ENCODE measurements at regions not wholly inside any gene's neighbourhood (a gene's known extent, or its start where the extent isn't known, plus 50 kb on each side); places are given as distances from the start of the nearest gene placed in this dataset.

- H3K4me3 ChIP-seq, result no peak overlapping the region
- intact Hi-C loops (cut with DNase I), result no loop called here
- WGBS, 2 donors, result 64 to 76% methylated on average over 1 of the region's 1 CpG
Observed at GRCh38 chr6:126767711-126768110, 350.8 kb upstream of the RSPO3 start.

DNA sequence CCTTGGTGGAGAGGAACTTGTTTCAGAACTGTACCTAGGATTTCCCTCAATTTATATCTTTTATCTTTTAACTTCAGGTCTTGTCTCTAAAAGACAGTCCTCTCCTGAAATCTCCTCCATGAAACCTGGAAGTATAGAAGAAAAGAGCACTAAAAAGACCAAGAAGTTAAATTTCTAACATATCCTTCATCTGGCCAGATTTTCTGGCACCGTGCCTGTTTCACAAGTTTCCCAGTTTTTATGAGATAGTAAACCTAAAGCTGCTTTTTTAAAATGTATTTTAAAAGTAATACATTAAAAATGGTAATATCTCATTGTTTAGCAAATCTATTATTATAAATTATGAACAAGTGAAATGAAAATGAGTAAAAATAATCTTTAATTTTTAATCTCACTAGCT is 348.3 kb upstream of the RSPO3 start:
- H3K9me3 ChIP-seq, result no peaks in the 10 kb centered on the region
- H3K4me1 ChIP-seq, result no peaks in the 10 kb centered on the region
- no peak overlapping the region for H3K27ac ChIP-seq
- no peaks in the 10 kb centered on the region for H3K27me3 ChIP-seq
- ATAC-seq (no peak), DNase-seq (no peak)
- TF ChIP-seq POLR2A (IDR thresholded peaks at IDR 0.05), result no peak
- TF ChIP-seq, protein P1, sequence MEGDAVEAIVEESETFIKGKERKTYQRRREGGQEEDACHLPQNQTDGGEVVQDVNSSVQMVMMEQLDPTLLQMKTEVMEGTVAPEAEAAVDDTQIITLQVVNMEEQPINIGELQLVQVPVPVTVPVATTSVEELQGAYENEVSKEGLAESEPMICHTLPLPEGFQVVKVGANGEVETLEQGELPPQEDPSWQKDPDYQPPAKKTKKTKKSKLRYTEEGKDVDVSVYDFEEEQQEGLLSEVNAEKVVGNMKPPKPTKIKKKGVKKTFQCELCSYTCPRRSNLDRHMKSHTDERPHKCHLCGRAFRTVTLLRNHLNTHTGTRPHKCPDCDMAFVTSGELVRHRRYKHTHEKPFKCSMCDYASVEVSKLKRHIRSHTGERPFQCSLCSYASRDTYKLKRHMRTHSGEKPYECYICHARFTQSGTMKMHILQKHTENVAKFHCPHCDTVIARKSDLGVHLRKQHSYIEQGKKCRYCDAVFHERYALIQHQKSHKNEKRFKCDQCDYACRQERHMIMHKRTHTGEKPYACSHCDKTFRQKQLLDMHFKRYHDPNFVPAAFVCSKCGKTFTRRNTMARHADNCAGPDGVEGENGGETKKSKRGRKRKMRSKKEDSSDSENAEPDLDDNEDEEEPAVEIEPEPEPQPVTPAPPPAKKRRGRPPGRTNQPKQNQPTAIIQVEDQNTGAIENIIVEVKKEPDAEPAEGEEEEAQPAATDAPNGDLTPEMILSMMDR (IDR thresholded peaks at IDR 0.05), result no peak
- no peaks in the 10 kb centered on the region for H3K36me3 ChIP-seq (replicated peaks in 1 of 2; ENCODE audit: insufficient read depth in 1 of 2, low read depth in 2 of 2)
- 42 to 45% methylated on average over 1 of the region's 1 CpG for WGBS, 2 donors
- H3K4me3 ChIP-seq, result no peak overlapping the region
- intact Hi-C loops (cut with DNase I), result no loop called here

More at GRCh38 chr6:126767711-126768110, 350.8 kb upstream of the RSPO3 start:
- DNase-seq, result no peak
- Histone ChIP-seq H3K36me3 (replicated peaks in 1 of 2; ENCODE audit: insufficient read depth in 1 of 2, low read depth in 2 of 2) (no peaks in the 10 kb centered on the region), H3K27me3 (no peaks in the 10 kb centered on the region), H3K27ac (no peak overlapping the region), H3K9me3 (no peaks in the 10 kb centered on the region), H3K4me1 (no peaks in the 10 kb centered on the region)
- no peak for ATAC-seq
- no peak for TF ChIP-seq POLR2A (IDR thresholded peaks at IDR 0.05)
- TF ChIP-seq, protein P1 (IDR thresholded peaks at IDR 0.05), result no peak

- Histone ChIP-seq H3K9me3 (no peaks in the 10 kb centered on the region), H3K4me3 (no peak overlapping the region), H3K27me3 (no peaks in the 10 kb centered on the region), H3K4me1 (no peaks in the 10 kb centered on the region), H3K36me3 (replicated peaks in 1 of 2; ENCODE audit: insufficient read depth in 1 of 2, low read depth in 2 of 2) (no peaks in the 10 kb centered on the region), H3K27ac (no peak overlapping the region)
- 13 to 16% methylated on average over 9 of the region's 9 CpGs for WGBS, 2 donors
- intact Hi-C loops (cut with DNase I), result no loop called here
- DNase-seq, result no peak
- ATAC-seq, result no peak
- no peak for TF ChIP-seq POLR2A (IDR thresholded peaks at IDR 0.05)
- TF ChIP-seq, protein P1 (IDR thresholded peaks at IDR 0.05), result no peak
Observed at GRCh38 chr6:126773112-126773805, 345.2 kb upstream of the RSPO3 start.

- intact Hi-C loops (cut with DNase I), result no loop called here
- H3K36me3 ChIP-seq (replicated peaks in 1 of 2; ENCODE audit: insufficient read depth in 1 of 2, low read depth in 2 of 2), result no peaks in the 10 kb centered on the region
- no peak for TF ChIP-seq POLR2A (IDR thresholded peaks at IDR 0.05)
- TF ChIP-seq, protein P1 (IDR thresholded peaks at IDR 0.05), result no peak
- ATAC-seq (no peak), DNase-seq (no peak)
- 58 to 65% methylated on average over 3 of the region's 3 CpGs for WGBS, 2 donors
- no peak overlapping the region for H3K27ac ChIP-seq
- H3K4me3 ChIP-seq, result no peak overlapping the region
- no peaks in the 10 kb centered on the region for H3K4me1 ChIP-seq
- no peaks in the 10 kb centered on the region for H3K27me3 ChIP-seq
- H3K9me3 ChIP-seq, result no peaks in the 10 kb centered on the region
Observed at GRCh38 chr6:126779331-126779730, 339.1 kb upstream of the RSPO3 start.

GRCh38 chr6:126781582-126781981 is 336.9 kb upstream of the RSPO3 start:
- DNase-seq, result no peak
- Histone ChIP-seq H3K9me3 (no peaks in the 10 kb centered on the region), H3K4me1 (no peaks in the 10 kb centered on the region), H3K27ac (no peak overlapping the region), H3K4me3 (no peak overlapping the region), H3K36me3 (replicated peaks in 1 of 2; ENCODE audit: insufficient read depth in 1 of 2, low read depth in 2 of 2) (no peaks in the 10 kb centered on the region), H3K27me3 (no peaks in the 10 kb centered on the region)
- TF ChIP-seq, protein P1 (IDR thresholded peaks at IDR 0.05), result no peak
- TF ChIP-seq POLR2A (IDR thresholded peaks at IDR 0.05), result no peak
- WGBS, 2 donors, result 68 to 80% methylated on average over 2 of the region's 2 CpGs
- intact Hi-C loops (cut with DNase I), result no loop called here
- no peak for ATAC-seq

All from body of pancreas (tissue), 4 donors.